GM19455 (cell line): ENCODE measurements at regions not wholly inside any gene's neighbourhood (a gene's known extent, or its start where the extent isn't known, plus 50 kb on each side); places are given as distances from the start of the nearest gene placed in this dataset.
A peak's percentile ranks its signal among the peaks of the same experiment; 100 is the strongest.
"Not testable (repeated sequence)": the region's sequence is repeated elsewhere in the genome, so short reads cannot be mapped to it uniquely, and the experiment has no call there.

ENCODE experiments used
- ATAC-seq: cut with Tn5 transposase; IDR thresholded peaks from one replicate; pipeline ENCODE4 v1.9.1; 2021; ENCODE audit not compliant: unreplicated experiment

GRCh38 chr20:25848222-25848621 lies 151.6 kb upstream of the ZNF337 start:
- no peak for ATAC-seq

GRCh38 chr20:25844640-25845039 lies 148.0 kb upstream of the ZNF337 start:
- not testable (repeated sequence) for ATAC-seq

- not testable (repeated sequence) for ATAC-seq
These were observed 116.9 kb upstream of the ZNF337 start for GRCh38 chr20:25813511-25813910.

GRCh38 chr20:25798174-25798993 lies 101.7 kb upstream of the ZNF337 start:
- not testable (repeated sequence) for ATAC-seq

- not testable (repeated sequence) for ATAC-seq
These were observed 100.4 kb upstream of the ZNF337 start for GRCh38 chr20:25797062-25797461.

GRCh38 chr20:25777241-25777640 lies 80.6 kb upstream of the ZNF337 start:
- ATAC-seq: not testable (repeated sequence)

GRCh38 chr20:25774711-25775110 lies 78.1 kb upstream of the ZNF337 start:
- ATAC-seq: not testable (repeated sequence)

GRCh38 chr20:25774203-25774602 lies 77.5 kb upstream of the ZNF337 start:
- not testable (repeated sequence) for ATAC-seq

- ATAC-seq: not testable (repeated sequence)
These were observed 75.8 kb upstream of the ZNF337 start for GRCh38 chr20:25772437-25772836.

GRCh38 chr20:25771818-25772217 lies 75.2 kb upstream of the ZNF337 start:
- not testable (repeated sequence) for ATAC-seq

GRCh38 chr20:25761596-25761995 lies 64.9 kb upstream of the ZNF337 start:
- ATAC-seq: no peak

- ATAC-seq: not testable (repeated sequence)
These were observed 64.4 kb upstream of the ZNF337 start for GRCh38 chr20:25761046-25761445.

GRCh38 chr20:25750765-25751696 lies 54.4 kb upstream of the ZNF337 start:
- ATAC-seq: peak; percentile 66

- ATAC-seq: no peak
These were observed 53.6 kb upstream of the ZNF337 start for GRCh38 chr20:25750220-25750764.

GRCh38 chr20:25749649-25750048 lies 53.0 kb upstream of the ZNF337 start:
- no peak for ATAC-seq
